Kidney (tissue), 13 donors: ENCODE measurements at regions not wholly inside any gene's neighbourhood (a gene's known extent, or its start where the extent isn't known, plus 50 kb on each side); places are given as distances from the start of the nearest gene placed in this dataset.

Experiments
- DNase-seq, 5 donors: peaks; one replicate each; pipeline ENCODE4 v3.0.0-alpha.2; 2013 to 2020
- FAIRE-seq: peaks from 2 replicates; lab custom pipeline; 2012; peaks lifted over from hg19 to GRCh38; lab: Jason Lieb, UNC
- H3K27ac ChIP-seq, 2 donors: one replicate each; pipeline ENCODE4 v1.7.0; 2013; ENCODE audit warnings: low read depth in 2 of 2, low read length in 2 of 2, inconsistent platforms in 1 of 2
- H3K27me3 ChIP-seq: one replicate; pipeline ENCODE4 v1.7.1; 2013; ENCODE audit warnings: low read length, inconsistent platforms; ENCODE audit not compliant: control insufficient read depth, insufficient read depth
- H3K36me3 ChIP-seq, 3 donors: one replicate each; pipeline versions ENCODE4 v1.7.0 to v1.7.1; 2013; ENCODE audit warnings: low read length in 3 of 3, control low read depth in 1 of 3, inconsistent platforms in 1 of 3; ENCODE audit not compliant: insufficient read depth in 3 of 3, control insufficient read depth in 2 of 3
- H3K4me1 ChIP-seq, 3 donors: one replicate each; pipeline versions ENCODE4 v1.7.0 to v1.7.1; 2013; ENCODE audit warnings: low read length in 3 of 3, inconsistent platforms in 1 of 3, low read depth in 1 of 3; ENCODE audit not compliant: control insufficient read depth in 2 of 3, insufficient read depth in 2 of 3
- H3K4me3 ChIP-seq, 3 donors: one replicate each; pipeline versions ENCODE4 v1.7.0 to v1.8.1; 2013; ENCODE audit warnings: low read length in 3 of 3, control low read depth in 1 of 3, inconsistent platforms in 1 of 3
- H3K9ac ChIP-seq, 3 donors: one replicate each; pipeline versions ENCODE4 v1.7.0 to v1.7.1; 2013; ENCODE audit warnings: low read length in 3 of 3, control low read depth in 1 of 3, inconsistent platforms in 1 of 3
- H3K9me3 ChIP-seq, 3 donors: one replicate each; pipeline versions ENCODE4 v1.7.0 to v1.7.1; 2013; ENCODE audit warnings: low read length in 3 of 3, control low read depth in 1 of 3, inconsistent platforms in 1 of 3; ENCODE audit not compliant: control insufficient read depth in 2 of 3, insufficient read depth in 1 of 3
- intact Hi-C: fragments of 100-400 bp; cut with DNase I; formaldehyde crosslinking; loops from one replicate; pipeline ENCODE4 v1.11.1; 2022
- TF ChIP-seq, protein P1 (sequence below): IDR thresholded peaks from 3 replicates; pipeline ENCODE4 v1.5.1; 2012; ENCODE audit warnings: mild to moderate bottlenecking, moderate library complexity, borderline replicate concordance; ENCODE audit not compliant: insufficient read depth; ENCODE audit errors: extremely low read depth
- donor health status: control.
- donor health status: control.
- donor health status: control.
- donor health status: control.
- donor health status: control.
- donor health status: DM: yes; HTN: yes; CAD: no.
- donor health status: Normal renal cell carcinoma (clear cell type).

DNA sequence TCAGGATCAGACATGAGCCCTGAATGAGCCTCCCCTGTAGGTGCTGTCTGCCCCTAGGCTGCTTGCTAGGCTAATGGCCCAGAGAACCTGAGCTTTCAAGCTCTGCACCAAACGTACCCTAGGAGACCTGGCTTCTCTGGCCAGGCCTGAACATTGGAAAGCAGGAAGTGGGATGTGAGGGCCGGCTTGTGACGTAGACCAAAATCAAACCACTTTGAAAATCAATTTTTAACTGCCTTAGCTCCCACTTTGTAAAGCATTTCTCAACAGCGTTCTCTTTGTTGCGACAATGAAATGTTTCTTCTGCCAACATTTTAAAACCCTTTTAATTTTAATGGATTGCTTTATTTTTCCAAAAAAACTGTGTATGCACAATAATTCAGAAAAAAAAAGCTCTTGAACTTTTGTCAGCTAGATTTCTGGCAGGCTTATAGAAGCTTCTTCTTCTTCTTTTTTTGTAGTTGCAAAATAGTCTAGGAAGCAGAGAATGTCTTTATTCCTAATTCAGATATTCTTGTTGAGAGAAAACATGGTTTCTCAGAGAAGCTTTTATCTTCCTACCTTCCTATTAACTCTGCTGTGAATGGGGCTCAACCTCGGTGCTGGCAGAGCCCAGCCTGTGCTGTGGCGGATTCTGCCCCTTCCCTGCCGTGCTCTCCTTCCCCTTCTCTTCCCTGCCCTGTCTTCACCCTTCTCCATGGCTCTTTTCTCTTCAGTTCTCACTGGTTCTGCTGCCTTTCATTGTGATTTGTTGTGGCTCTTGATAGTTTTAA, 145.2 kb upstream of the SFRP2 start:
- no peak for FAIRE-seq
- no peak overlapping the region for H3K9ac ChIP-seq
- H3K27me3 ChIP-seq: no peaks in the 10 kb centered on the region
- no peak overlapping the region for H3K27ac ChIP-seq
- TF ChIP-seq, protein P1, sequence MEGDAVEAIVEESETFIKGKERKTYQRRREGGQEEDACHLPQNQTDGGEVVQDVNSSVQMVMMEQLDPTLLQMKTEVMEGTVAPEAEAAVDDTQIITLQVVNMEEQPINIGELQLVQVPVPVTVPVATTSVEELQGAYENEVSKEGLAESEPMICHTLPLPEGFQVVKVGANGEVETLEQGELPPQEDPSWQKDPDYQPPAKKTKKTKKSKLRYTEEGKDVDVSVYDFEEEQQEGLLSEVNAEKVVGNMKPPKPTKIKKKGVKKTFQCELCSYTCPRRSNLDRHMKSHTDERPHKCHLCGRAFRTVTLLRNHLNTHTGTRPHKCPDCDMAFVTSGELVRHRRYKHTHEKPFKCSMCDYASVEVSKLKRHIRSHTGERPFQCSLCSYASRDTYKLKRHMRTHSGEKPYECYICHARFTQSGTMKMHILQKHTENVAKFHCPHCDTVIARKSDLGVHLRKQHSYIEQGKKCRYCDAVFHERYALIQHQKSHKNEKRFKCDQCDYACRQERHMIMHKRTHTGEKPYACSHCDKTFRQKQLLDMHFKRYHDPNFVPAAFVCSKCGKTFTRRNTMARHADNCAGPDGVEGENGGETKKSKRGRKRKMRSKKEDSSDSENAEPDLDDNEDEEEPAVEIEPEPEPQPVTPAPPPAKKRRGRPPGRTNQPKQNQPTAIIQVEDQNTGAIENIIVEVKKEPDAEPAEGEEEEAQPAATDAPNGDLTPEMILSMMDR: no peak
- no peaks in the 10 kb centered on the region for H3K4me1 ChIP-seq
- peak in 1 of 5 donors; percentile 6 for DNase-seq
- no peaks in the 10 kb centered on the region for H3K36me3 ChIP-seq
- H3K9me3 ChIP-seq: no peaks in the 10 kb centered on the region
- no peak overlapping the region for H3K4me3 ChIP-seq
- intact Hi-C loops: no loop called here

DNA sequence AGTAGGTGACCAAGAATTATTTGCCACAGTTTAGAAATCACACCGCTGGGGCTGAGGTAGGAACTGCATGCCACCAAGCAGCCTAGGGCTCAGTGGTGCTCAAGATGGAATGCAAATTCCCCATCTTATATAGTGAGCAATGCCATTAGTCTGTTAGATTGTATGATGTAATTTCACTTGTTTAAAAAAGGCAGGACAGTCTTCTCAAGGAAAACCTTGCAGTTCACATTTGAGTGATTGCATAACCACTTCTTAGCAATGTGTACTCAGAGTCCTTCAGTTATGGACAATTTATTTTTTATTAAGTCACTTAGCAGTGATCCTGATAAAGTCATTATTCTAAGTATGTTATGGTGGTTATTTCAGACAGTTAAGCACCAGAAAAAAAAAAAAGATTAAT, 142.9 kb upstream of the SFRP2 start:
- Histone ChIP-seq H3K36me3 (no peaks in the 10 kb centered on the region), H3K4me3 (no peak overlapping the region), H3K27ac (no peak overlapping the region), H3K9ac (no peak overlapping the region), H3K27me3 (no peaks in the 10 kb centered on the region), H3K9me3 (no peaks in the 10 kb centered on the region), H3K4me1 (no peaks in the 10 kb centered on the region)
- DNase-seq (no peak), FAIRE-seq (no peak)
- intact Hi-C loops: no loop called here
- TF ChIP-seq, protein P1: no peak

DNA sequence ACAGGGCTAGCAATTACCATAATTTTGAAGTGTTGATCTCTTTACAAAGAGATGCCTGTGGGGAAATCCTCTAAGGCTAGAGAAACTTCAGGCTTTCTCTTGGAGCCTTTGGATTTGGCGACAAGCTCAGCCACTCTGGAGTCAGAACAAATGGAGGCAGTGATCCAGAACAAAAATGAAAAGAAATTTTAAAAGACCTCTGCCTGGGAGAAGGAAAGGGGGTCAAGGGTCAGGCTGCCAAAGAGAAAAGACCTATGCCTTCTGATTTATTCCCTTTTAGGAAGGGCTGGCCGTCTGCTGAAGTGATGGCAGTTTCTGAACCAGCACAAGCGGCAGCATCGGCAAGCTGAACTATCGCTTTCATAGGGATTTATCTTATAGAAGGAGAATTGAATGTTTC, 140.8 kb upstream of the SFRP2 start:
- H3K27ac ChIP-seq: no peak overlapping the region
- no peak overlapping the region for H3K9ac ChIP-seq
- H3K4me1 ChIP-seq: no peaks in the 10 kb centered on the region
- FAIRE-seq: no peak
- TF ChIP-seq, protein P1: no peak
- intact Hi-C loops: no loop called here
- no peaks in the 10 kb centered on the region for H3K27me3 ChIP-seq
- H3K36me3 ChIP-seq: no peaks in the 10 kb centered on the region
- H3K4me3 ChIP-seq: no peak overlapping the region
- no peaks in the 10 kb centered on the region for H3K9me3 ChIP-seq
- peak in 1 of 5 donors; percentile 2 for DNase-seq
